IPS-18c (cell line): ENCODE measurements at regions not wholly inside any gene's neighbourhood (a gene's known extent, or its start where the extent isn't known, plus 50 kb on each side); places are given as distances from the start of the nearest gene placed in this dataset.

Experiments used
- H3K4me3 ChIP-seq: 2 replicates; pipeline ENCODE4 v1.7.0; 2013; ENCODE audit warnings: low read depth, mild to moderate bottlenecking, low read length, moderate library complexity; ENCODE audit not compliant: insufficient read depth
- H3K9me3 ChIP-seq: one replicate; pipeline ENCODE4 v1.6.1; 2013; ENCODE audit warnings: mild to moderate bottlenecking, low read length, moderate library complexity; ENCODE audit not compliant: control insufficient read depth, insufficient read depth

DNA sequence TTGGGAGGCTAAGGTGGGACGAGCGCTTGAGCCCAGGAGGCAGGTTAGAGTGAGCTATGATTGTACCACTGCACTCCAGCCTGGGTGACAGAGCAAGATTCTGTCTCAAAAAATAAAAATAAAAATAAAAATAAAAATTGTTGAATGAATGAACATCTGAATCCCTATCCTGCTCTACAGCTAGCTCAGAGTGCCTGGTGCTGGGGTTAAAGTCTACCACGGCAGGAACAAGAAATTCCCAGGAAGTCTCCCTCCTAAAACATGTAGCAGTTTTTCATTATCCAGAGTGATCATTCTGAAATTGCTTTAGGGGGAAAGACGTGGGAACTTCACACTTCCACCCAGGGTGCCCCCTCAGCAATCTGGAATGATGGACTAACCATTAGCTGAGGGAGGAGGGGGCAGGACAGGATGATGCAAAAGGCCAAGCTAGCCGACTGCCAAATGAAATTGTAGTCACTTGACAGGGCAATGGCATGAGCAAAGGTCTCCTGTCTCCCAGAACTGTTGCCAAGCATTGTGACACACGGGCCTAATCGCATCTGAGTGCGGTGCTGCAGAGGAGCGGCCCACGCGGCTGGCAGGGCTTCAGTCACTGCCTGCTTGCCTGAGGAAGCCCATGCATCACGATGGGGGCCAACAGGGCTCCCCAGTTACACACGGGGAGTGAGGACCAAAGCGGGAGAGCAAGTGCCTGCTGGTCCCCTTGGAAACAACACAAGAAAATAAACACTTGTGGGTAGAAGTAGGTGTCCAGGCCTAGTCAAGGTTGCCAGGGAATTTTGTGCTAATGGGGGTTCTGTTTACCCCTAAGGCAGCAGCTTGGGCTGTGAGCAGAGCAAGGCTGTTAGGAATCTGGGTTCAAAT lies 85.7 kb downstream of the NENF start:
- no peak overlapping the region for H3K4me3 ChIP-seq
- no peaks in the 10 kb centered on the region for H3K9me3 ChIP-seq

DNA sequence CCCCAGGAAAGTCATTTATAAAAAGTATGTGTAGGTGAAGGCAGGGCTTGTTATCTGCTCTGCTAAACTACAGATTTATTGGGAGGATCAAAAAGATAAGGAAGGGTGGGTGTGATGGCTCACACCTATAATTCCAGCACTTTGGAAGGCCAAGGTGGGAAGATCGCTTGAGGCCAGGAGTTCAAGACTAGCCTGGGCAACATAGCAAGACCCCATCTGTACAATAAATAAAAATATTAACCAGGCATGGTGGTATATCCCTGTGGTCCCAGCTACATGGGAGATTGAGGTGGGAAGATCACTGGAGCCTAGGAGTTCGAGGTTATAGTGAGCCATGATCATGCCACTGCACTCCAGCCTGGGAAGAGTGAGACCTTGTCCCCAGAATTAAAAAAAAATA lies 86.4 kb downstream of the NENF start:
- H3K9me3 ChIP-seq = no peaks in the 10 kb centered on the region
- no peak overlapping the region for H3K4me3 ChIP-seq

DNA sequence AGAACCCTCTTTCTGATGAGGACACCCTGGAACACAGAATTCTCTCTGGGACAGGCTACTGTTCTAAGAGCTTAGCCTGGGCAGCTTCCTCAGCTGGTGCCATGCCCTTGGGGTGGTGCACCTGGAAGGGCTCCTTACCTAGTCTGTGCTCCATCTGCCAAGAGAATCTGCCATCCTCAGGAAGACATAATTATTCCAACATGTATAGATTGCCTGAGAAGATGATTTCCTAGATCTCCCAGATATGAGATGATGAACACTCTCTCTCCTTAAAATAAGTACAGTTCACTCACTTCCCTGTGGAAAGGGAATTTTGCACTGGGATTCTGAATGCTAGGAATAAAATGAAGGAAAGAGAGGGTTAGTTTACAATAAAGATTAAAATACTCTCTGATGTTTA lies 87.6 kb downstream of the NENF start:
- Histone ChIP-seq H3K9me3 (no peaks in the 10 kb centered on the region), H3K4me3 (no peak overlapping the region)

DNA sequence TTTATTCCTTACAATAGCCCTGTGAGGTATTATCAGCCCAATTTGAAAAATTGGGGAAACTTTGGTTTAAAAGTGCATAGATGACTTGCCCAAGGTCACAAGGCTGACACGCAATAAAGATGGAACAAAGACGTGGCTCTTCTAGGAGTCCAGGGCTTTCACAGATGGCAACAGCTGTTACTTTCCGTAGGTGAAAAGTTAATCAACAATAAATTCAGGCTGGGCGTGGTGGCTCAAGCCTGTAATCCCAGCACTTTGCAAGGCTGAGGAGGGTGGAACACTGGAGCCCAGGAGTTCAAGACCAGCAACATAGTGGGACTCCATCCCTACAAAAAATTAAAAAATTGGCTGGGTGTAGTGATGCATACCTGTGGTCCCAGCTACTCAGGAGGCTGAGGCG lies 87.8 kb upstream of the ATF3 start:
- Histone ChIP-seq H3K4me3 (no peak overlapping the region), H3K9me3 (no peaks in the 10 kb centered on the region)

DNA sequence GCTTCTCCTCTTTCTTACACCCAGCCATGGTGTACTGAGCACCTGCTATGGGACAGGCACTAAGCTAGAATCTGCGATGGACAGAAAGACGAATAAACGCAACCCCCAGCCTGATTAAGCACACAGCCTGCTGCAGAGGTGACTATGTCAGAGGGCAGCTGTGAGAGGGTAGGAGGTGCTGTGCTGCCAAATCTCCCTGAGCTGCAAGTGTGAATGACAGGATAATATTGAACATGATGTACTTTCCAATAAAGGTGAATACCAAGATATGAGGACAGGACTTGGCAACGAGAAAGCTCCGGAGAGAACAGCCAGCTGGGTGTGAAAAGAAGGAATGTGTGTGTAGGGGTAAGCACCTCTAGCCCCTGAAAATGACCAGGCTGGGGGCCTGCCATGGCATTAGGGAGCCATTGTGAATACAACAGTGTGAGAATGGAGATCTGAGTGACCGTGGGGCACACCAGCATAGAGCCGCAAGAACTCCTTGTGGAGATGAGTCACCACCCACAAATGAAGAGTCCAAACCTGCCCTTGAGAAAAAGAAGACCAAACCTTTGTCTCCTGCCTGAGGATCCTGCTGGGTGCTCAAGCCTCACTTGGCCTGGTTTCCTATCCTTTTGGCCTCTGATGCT lies 83.0 kb upstream of the ATF3 start:
- Histone ChIP-seq H3K9me3 (no peaks in the 10 kb centered on the region), H3K4me3 (no peak overlapping the region)

DNA sequence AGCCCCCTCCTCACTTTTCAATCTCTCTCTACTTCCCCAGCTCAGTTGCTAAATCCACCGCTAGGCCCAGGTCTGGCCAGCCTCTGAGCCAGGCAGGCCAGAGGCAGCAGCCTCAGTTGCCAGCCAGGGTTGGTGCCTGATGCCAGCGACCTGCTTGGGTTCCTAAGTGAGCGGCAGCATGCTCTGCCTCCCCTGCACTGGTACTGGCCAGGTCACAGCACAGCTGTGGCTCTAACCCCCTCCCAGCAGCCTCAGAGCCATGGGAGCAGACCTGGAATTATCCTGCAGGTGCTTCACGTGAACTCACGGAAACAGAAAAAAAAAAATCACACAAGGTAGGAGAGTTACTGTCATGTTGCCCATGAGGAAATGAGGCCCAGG lies 82.5 kb upstream of the ATF3 start:
- no peaks in the 10 kb centered on the region for H3K9me3 ChIP-seq

DNA sequence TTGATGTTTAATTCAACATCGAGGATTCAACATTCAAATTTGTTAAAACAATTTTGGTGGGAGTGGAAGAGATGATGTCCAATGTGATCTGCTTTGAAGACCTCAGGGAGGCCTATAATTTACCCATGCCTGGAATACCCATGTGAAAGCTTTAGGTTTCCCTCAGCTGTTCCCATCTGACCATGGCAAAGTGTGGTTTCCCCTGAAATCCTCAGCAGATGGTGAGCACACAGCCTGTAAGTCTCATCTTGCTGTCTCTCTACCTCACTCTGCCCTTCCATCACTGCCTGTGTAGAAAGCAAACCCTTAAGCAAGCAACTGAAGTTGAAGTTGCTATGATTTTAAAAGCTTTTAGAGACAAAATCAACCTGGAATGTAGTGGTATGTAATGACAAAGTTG lies 80.1 kb upstream of the ATF3 start:
- Histone ChIP-seq H3K4me3 (no peak overlapping the region), H3K9me3 (no peaks in the 10 kb centered on the region)

More for the DNA sequence above, 82.5 kb upstream of the ATF3 start:
- no peak overlapping the region for H3K4me3 ChIP-seq

DNA sequence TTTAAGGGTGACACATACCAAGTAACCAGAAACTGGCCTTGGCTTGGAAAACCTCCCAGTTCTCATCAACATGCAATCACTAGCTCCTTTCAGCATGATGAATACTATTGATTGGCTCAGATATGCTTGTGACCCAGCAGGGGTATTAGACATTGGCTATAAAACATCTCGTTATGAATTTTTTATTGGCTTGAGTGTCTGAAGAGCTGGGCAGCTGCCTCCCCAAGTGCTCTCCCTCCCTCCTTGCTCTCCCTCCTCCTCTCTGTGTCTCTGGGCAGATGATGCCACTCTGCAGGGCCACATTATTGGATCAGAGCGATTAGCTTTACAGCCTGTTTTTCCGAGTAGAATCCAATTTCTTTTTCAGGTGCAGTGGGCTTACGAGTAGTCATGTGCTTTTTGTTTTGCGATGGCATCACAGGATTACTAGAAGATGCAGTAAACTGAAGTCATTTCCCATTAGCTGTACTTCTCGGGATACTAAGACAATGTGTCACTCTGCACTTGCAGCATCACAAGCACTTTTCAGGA lies 79.3 kb upstream of the ATF3 start:
- Histone ChIP-seq H3K4me3 (no peak overlapping the region), H3K9me3 (no peaks in the 10 kb centered on the region)

DNA sequence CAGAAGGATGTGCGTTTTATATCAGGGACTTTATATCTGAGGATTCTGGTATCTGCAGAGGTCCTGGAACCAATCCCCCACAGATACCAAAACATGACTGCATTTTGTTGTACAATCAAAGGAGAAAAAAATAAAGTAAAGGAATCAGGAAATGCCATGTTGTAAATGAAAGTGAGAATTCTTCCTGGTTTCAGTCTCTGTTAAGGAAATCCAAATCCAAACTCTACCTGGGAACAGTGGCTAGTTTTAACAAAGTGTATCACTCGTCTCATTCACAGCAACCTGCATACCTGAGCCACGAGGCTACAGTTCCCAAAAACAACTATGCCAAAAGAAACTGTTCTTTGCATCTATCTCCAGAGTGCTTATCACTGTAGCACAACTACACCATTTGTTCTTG lies 77.3 kb upstream of the ATF3 start:
- Histone ChIP-seq H3K9me3 (no peaks in the 10 kb centered on the region), H3K4me3 (no peak overlapping the region)

DNA sequence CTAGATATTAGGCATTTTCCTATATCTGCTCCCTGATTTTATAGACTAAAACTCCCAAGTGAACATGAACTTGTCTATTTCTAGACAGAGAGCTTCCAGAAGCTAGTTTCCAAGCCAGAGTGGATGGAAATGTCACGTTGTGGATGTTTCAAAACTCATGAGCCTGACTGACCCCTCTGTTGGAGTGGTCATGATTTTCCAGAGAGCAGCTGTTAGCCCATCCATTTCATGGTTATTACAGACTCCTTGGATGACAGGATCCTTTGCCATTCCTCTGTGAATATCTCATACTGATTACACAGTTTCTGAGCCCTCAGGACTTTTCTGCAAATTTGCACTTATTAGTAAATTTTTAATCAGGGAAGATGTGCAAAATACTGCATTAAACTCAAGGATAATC lies 76.8 kb upstream of the ATF3 start:
- Histone ChIP-seq H3K9me3 (no peaks in the 10 kb centered on the region), H3K4me3 (no peak overlapping the region)

DNA sequence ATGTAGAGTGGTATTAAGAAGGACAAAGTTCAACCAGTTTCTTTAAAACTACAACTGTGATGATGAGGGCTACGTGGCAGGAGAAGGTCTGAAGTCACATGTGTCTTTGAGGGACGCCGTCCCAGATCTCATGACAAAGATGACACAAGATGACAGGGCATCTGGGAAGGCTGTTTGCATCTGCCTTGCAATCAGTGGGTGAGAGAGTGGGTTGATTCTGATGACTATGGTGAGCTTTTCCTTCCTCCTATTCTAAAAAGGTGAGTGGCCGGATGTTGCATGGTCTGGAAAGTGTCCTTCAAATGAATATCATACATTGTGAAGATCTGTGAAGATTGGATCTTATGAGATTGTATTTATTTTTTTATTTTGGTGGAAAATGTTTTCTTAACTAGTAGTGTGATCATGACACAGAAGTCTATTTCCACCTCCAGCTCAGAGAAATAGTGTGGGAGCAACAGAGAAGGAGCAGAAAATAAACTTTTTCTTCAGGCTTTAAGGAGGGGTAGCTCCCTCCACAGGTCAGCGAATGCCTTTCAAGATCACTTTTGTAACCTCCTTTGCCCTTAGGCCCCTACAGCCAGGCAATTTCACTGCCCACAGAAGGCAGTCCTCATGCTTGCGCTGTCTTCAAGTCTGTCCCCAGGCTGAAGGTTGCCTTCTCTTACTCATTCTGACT lies 76.0 kb upstream of the ATF3 start:
- Histone ChIP-seq H3K4me3 (no peak overlapping the region), H3K9me3 (peaks cover 3% of the 10 kb centered on the region)

DNA sequence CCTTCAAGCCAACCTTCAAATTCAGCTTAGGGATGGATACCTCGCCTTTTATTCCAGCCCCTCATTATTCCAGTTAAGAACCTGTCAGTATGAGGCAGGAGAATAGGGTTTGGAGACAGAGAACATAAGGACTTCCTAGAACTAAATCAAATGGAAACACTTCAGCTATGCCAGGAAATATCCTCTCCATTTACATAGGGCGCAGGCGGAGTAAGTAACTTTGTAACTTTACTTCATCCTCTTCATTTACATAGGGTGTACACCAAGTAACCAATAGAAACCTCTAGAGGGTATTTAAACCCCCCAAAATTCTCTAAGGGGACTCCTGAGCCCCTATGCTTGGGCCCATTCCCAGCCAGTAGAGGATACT lies 75.4 kb upstream of the ATF3 start:
- peaks cover 3% of the 10 kb centered on the region for H3K9me3 ChIP-seq
- no peak overlapping the region for H3K4me3 ChIP-seq

DNA sequence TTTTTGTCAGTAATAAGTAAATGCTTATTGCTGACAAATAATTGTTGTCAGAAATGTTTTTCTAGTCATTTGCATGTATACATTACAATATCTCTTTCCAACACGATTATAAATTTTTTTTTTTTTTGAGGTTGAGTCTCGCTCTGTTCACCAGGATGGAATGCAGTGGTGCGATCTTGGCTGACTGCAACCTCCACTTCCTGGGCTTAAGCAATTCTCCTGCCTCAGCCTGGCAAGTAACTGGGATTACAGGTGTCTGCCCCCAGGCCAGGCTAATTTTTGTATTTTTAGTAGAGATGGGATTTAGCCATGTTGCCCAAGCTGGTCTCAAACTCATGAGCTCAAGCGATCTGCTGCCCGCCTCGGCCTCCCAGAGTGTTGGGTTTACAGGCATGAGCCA lies 72.0 kb upstream of the ATF3 start:
- Histone ChIP-seq H3K4me3 (no peak overlapping the region), H3K9me3 (peaks cover 3% of the 10 kb centered on the region)

DNA sequence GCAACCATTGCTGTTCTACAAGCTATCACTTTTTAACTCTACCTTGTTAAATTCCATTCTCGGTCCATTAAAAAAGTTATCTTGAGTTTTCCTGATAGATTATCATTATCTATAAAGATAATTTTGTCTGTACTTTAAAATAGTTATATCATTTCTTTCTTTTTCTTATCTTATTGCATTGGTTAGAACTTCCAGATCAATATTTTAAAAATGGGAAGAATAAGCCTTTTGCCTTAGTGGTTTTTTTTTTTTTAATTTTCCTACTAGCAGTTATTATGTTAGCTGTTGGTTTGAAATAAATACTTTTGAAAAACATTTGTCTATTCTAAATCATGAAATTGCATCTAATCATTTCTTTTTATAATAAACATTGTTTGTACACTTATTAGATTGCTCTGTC lies 71.0 kb upstream of the ATF3 start:
- Histone ChIP-seq H3K4me3 (no peak overlapping the region), H3K9me3 (peaks cover 3% of the 10 kb centered on the region)

DNA sequence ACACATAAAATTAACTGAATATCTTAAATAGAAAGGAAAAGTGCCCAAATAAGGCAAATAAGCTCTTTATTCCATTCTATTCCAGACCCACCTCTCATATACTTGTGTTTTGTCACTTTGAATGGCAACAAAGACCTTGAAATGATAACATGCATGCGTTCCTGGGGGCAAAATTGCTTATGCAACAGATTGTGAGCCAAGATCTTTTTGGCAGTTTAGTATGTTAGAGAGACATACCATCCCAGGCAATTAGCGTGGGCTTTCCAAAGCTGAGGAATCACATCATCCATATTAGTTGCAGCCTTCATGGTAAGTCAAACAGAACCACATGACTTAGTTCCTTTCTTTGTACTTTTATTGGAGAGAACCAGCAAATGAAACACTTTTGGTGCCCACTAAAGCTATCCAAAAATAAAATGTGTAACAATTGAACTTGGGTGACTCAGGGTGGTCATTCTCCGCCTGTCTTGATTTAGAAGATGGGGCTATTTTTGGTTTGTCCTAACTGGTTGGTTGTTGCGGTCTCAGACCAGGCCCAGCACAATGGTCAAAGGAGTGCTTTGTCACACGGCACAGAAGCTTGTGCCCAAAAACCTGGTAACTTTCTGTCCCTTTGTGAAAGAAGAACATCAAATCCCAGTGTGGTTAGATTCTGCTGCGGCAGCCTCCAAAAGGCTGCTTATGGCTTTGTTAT lies 68.7 kb upstream of the ATF3 start:
- H3K4me3 ChIP-seq = no peak overlapping the region
- H3K9me3 ChIP-seq = peaks cover 3% of the 10 kb centered on the region

DNA sequence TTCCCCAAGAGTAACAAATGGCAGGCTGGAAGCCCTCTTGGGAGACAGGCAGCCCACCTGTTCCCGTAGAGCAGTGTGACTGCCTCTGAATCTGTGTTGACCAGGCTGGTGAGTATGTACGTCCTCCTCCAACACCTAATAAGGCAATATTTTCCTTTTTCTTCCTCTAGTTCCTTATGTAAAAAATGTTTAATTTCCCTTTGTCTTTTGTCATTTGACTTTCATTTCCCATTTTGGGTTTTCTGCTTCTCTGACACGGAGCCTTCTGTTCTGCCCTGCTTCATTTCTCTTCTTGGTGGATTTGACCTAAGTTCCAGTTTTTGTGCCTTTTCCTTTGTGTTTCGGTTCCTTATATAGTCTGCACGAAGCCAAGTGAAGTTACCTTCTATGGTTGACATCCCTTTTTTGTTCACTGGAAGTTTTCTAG lies 65.8 kb upstream of the ATF3 start:
- no peak overlapping the region for H3K4me3 ChIP-seq

DNA sequence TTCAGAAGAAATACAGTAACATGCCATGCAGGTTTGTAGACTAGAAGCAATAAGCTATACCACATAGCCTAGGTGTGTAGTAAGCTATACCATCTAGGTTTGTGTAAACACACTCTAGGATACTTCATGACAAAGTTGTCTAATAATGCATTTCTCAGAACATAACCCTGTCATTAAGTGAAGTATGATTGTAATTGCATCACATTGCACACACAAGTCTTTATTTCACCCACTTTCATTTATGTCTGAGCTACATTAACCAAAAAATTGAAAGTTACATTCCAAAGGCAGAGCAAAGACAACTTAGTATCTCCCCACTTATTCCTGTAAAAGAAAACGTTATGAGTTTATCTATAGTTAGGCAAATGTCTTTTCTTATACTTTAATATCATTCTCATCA lies 64.5 kb upstream of the ATF3 start:
- Histone ChIP-seq H3K4me3 (no peak overlapping the region), H3K9me3 (no peaks in the 10 kb centered on the region)

More for the DNA sequence above, 65.8 kb upstream of the ATF3 start:
- H3K9me3 ChIP-seq = no peaks in the 10 kb centered on the region
